Prostate gland (tissue), 2 donors: ENCODE measurements at regions not wholly inside any gene's neighbourhood (a gene's known extent, or its start where the extent isn't known, plus 50 kb on each side); places are given as distances from the start of the nearest gene placed in this dataset.

ENCODE experiments used
- CTCF ChIP-seq, 4 experiments: fragments of 200-600 bp in 2 of 4; fragments of 450-650 bp in 2 of 4; sonication (generic) in 2 of 4; IDR thresholded peaks; 1 replicate in 3 of 4; 2 replicates in 1 of 4; pipeline ENCODE4 v1.5.1; 2016 to 2019; ENCODE audit warnings: antibody characterized with exemption in 4 of 4, mild to moderate bottlenecking in 2 of 4, moderate library complexity in 2 of 4
- POLR2A ChIP-seq: fragments of 450-650 bp; IDR thresholded peaks from one replicate; pipeline ENCODE4 v1.6.1; 2016; ENCODE audit warnings: antibody characterized with exemption, mild to moderate bottlenecking
- POLR2AphosphoS5 ChIP-seq: sonication (generic); formaldehyde crosslinking; IDR thresholded peaks from one replicate; pipeline ENCODE4 v1.6.1; 2017; ENCODE audit warnings: antibody characterized with exemption

GRCh38 chr13:75910591-75910990, 274.5 kb downstream of the LMO7 start:
- TF ChIP-seq CTCF (IDR thresholded peaks at IDR 0.05) (no peak), POLR2A (no peak), POLR2AphosphoS5 (no peak)
